Panc1 (cell line): ENCODE measurements at regions not wholly inside any gene's neighbourhood (a gene's known extent, or its start where the extent isn't known, plus 50 kb on each side); places are given as distances from the start of the nearest gene placed in this dataset.

Experiments
- ATAC-seq: fragments of 200-7000 bp; cut with Tn5 transposase; 2 replicates; pipeline ENCODE4 v1.9.1; 2020; ENCODE audit warnings: mild to moderate bottlenecking, moderate library complexity
- BruUV-seq: library from RNA; stranded (reverse); fragments of 400-500 nt; replicated peaks from 2 replicates; lab custom pipeline; 2021; lab: Mats Ljungman, UMichigan
- CTCF ChIA-PET: fragments of 300-600 bp; sonication (Branson Sonifier 250); formaldehyde crosslinking; loops from one replicate; lab custom pipeline; 2022; ENCODE audit warnings: antibody characterized with exemption; lab: Charles Lee
- POLR2A ChIA-PET: fragments of 300-600 bp; sonication (Branson Sonifier 250); formaldehyde crosslinking; loops from one replicate; lab custom pipeline; 2022; ENCODE audit warnings: antibody characterized with exemption; lab: Charles Lee
- DNase-seq: peaks from one replicate; pipeline ENCODE4 v3.0.0-alpha.2; 2010; ENCODE audit warnings: low read depth, low spot score
- H3K27ac ChIP-seq: 2 replicates; pipeline ENCODE4 v1.5.1; 2011; ENCODE audit warnings: mild to moderate bottlenecking, low read length, inconsistent platforms
- H3K27me3 ChIP-seq: fragments of 200-500 bp; sonication (Bioruptor generic); 2 replicates; pipeline ENCODE4 v1.6.0; 2014; ENCODE audit warnings: low read length, inconsistent platforms; ENCODE audit not compliant: control insufficient read depth, insufficient read depth
- H3K36me3 ChIP-seq: fragments of 200-500 bp; sonication (Bioruptor generic); 2 replicates; pipeline ENCODE4 v1.5.1; 2014; ENCODE audit warnings: inconsistent platforms, mild to moderate bottlenecking, low read length, moderate library complexity; ENCODE audit not compliant: control insufficient read depth, insufficient read depth
- H3K4me1 ChIP-seq: 2 replicates; pipeline ENCODE4 v1.5.1; 2011; ENCODE audit warnings: inconsistent platforms, mild to moderate bottlenecking, low read length, moderate library complexity; ENCODE audit not compliant: control insufficient read depth, insufficient read depth
- H3K4me3 ChIP-seq, 2 experiments: 2 replicates each; pipeline ENCODE4 v1.5.1; 2011 to 2012; ENCODE audit warnings: low read depth in 2 of 2, low read length in 2 of 2, mild to moderate bottlenecking in 2 of 2, inconsistent platforms in 1 of 2, moderate library complexity in 1 of 2
- H3K9me3 ChIP-seq: fragments of 200-500 bp; sonication (Bioruptor generic); 2 replicates; pipeline ENCODE4 v1.5.1; 2014; ENCODE audit warnings: low read depth, mild to moderate bottlenecking, inconsistent platforms, low read length, moderate library complexity; ENCODE audit not compliant: control insufficient read depth, insufficient read depth
- POLR2AphosphoS5 ChIP-seq: IDR thresholded peaks from 2 replicates; pipeline ENCODE4 v1.6.1; 2012; ENCODE audit warnings: mild to moderate bottlenecking, low read depth, low read length, moderate library complexity
- REST ChIP-seq, 2 experiments: IDR thresholded peaks; 2 replicates each; pipeline ENCODE4 v1.6.1; 2011 to 2012; ENCODE audit warnings: low read depth in 2 of 2, control low read depth in 1 of 2, low read length in 1 of 2, mild to moderate bottlenecking in 1 of 2, moderate library complexity in 1 of 2; ENCODE audit not compliant: insufficient read depth in 1 of 2
- SIN3A ChIP-seq: IDR thresholded peaks from 2 replicates; pipeline ENCODE4 v1.6.1; 2012; ENCODE audit warnings: low read depth, mild to moderate bottlenecking, low read length, moderate library complexity, borderline replicate concordance; ENCODE audit not compliant: insufficient read depth
- TCF7L2 ChIP-seq: IDR thresholded peaks from 2 replicates; pipeline ENCODE4 v1.6.1; 2011; ENCODE audit warnings: mild to moderate bottlenecking, low read depth, low read length, inconsistent platforms
- in situ Hi-C: cut with HindIII; loops from 2 replicates; pipeline ENCODE4 v1.10.0; 2016; ENCODE audit warnings: low sequenced_read_pairs, low pct_unique_long_range_greater_than_20kb
- intact Hi-C: fragments of 100-400 bp; cut with micrococcal nuclease; formaldehyde crosslinking; loops from one replicate; pipeline ENCODE4 v1.10.0; 2022; ENCODE audit not compliant: unreplicated experiment
- TF ChIP-seq, protein P1 (sequence below): fragments of 450-650 bp; IDR thresholded peaks from 2 replicates; pipeline ENCODE4 v1.5.1; 2017; ENCODE audit warnings: mild to moderate bottlenecking

GRCh38 chr12:125286005-125286727, 220.9 kb downstream of the AACS start:
- intact Hi-C loops (no loop called here), in situ Hi-C loops (no loop called here)
- no peaks in the 10 kb centered on the region for H3K4me1 ChIP-seq
- no peak overlapping the region for H3K27ac ChIP-seq
- ChIA-PET POLR2A (no interaction called here), CTCF (no interaction called here)
- TF ChIP-seq, protein P1, sequence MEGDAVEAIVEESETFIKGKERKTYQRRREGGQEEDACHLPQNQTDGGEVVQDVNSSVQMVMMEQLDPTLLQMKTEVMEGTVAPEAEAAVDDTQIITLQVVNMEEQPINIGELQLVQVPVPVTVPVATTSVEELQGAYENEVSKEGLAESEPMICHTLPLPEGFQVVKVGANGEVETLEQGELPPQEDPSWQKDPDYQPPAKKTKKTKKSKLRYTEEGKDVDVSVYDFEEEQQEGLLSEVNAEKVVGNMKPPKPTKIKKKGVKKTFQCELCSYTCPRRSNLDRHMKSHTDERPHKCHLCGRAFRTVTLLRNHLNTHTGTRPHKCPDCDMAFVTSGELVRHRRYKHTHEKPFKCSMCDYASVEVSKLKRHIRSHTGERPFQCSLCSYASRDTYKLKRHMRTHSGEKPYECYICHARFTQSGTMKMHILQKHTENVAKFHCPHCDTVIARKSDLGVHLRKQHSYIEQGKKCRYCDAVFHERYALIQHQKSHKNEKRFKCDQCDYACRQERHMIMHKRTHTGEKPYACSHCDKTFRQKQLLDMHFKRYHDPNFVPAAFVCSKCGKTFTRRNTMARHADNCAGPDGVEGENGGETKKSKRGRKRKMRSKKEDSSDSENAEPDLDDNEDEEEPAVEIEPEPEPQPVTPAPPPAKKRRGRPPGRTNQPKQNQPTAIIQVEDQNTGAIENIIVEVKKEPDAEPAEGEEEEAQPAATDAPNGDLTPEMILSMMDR = no peak
- TF ChIP-seq POLR2AphosphoS5 = no peak
- no peak for TF ChIP-seq TCF7L2
- no peak for TF ChIP-seq SIN3A
- TF ChIP-seq REST (IDR thresholded peaks at IDR 0.05; ENCODE audit: insufficient read depth in 1 of 2, low read depth in 2 of 2, low read length in 1 of 2) = no peak
- no peak for ATAC-seq
- H3K9me3 ChIP-seq = no peaks in the 10 kb centered on the region
- BruUV-seq = no TSS peak
- no peaks in the 10 kb centered on the region for H3K36me3 ChIP-seq
- DNase-seq = no peak
- H3K27me3 ChIP-seq = peaks cover 7% of the 10 kb centered on the region
- H3K4me3 ChIP-seq = no peak overlapping the region

GRCh38 chr12:125287155-125287847, 222.1 kb downstream of the AACS start:
- H3K4me1 ChIP-seq = no peaks in the 10 kb centered on the region
- ChIA-PET POLR2A (no interaction called here), CTCF (no interaction called here)
- no TSS peak for BruUV-seq
- peaks cover 7% of the 10 kb centered on the region for H3K27me3 ChIP-seq
- H3K4me3 ChIP-seq = no peak overlapping the region
- no peak for TF ChIP-seq REST (IDR thresholded peaks at IDR 0.05; ENCODE audit: insufficient read depth in 1 of 2, low read depth in 2 of 2, low read length in 1 of 2)
- TF ChIP-seq TCF7L2 = no peak
- TF ChIP-seq, protein P1 = no peak
- no peak for TF ChIP-seq POLR2AphosphoS5
- TF ChIP-seq SIN3A = no peak
- intact Hi-C loops = no loop called here
- H3K36me3 ChIP-seq = no peaks in the 10 kb centered on the region
- no peaks in the 10 kb centered on the region for H3K9me3 ChIP-seq
- ATAC-seq = no peak
- no peak for DNase-seq
- H3K27ac ChIP-seq = no peak overlapping the region
- in situ Hi-C loops = no loop called here
